NCI-H345 treated with DMSO at 0.1 percent for 48 hours (cell line): ENCODE measurements at regions not wholly inside any gene's neighbourhood (a gene's known extent, or its start where the extent isn't known, plus 50 kb on each side); places are given as distances from the start of the nearest gene placed in this dataset.

Experiments
- DNase-seq: peaks from one replicate; lab custom pipeline; 2025; ENCODE audit not compliant: unreplicated experiment; lab: John Stamatoyannopoulos, UW

DNA sequence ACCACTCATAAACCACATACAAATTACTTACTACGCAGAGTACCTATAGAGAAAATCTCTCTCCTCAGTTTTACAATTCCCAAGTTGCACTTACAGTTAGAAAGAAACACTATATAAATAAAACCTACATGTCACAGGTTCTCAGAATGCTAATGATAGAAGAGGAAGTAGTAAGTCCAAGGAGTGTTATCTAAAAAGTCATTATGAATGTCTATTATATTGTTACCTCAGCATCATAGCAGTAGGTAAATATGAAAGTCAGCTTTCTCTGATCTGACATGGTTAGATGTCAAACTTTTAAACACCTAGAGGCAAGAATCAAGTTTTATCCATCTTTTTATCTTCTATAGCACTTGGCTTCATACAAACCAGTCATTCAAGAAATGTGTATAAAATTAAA lies 163.2 kb upstream of the FAM241A start:
- no peak for DNase-seq

DNA sequence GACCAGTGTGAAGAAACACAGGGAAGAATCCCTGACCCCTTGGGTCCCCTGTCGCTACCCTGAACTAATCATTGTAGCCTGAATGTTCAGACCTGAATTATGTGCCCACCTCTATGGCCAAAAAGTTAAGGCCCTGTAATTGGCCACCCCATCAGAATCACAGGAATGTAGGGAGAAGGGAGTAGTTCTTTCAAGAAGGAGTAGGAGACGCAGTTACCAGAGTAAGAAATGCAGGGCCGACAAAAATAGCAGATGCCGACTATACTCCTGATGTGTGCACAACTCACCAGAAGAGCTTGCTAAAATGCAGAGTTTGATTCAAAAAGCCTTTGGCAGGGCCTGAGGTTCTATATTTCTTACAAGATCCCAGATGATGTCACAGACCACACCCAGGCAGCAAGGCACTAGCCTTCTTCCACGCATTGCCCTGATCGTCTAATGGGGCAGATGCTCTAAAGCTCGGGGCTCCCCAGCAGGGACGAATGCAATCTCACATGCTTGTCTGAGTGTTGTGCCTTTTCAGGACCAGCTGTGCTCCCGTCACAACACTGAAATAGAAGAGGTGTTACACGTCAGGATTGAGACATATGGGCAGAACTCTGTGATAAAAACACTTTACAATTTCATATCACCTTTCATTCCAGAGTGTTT lies 161.0 kb upstream of the FAM241A start:
- no peak for DNase-seq

DNA sequence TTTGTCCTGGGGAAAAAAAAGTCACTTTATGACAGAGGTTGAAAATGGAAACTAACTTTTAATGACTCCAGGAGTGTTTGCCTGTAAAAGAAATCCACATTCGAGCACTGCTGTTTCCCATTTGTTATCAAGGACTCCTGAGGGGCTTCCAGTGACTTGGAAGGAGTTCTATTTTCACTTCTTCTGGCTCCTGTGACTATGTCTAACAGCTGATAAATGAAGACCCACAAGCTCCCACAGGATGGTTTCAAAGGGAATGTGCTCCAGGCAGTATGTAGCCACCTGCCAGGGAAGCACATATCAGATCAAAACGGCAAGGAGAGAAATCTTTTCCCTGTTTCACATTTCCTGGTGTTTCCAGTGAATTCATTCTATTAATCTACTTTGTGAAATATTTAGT lies 159.8 kb upstream of the FAM241A start:
- DNase-seq: no peak

DNA sequence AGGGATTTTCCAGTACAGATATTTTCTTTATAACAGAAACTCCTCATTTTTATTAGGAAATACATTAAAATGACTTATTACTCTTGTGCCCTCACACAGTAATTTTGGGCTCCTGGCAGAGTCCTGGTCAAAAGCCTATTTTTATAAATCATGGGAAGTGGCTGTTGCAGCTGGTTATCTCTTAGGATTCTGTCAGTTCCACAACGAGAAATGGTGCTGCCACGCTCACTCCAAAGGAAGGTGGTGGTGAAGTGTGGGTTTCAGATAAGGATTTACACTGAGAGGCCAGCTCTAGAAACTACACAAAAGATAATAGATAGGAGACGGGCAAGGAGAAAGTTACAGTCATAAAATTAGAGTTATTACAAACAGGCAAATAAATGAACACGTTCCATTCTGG lies 159.2 kb upstream of the FAM241A start:
- no peak for DNase-seq

DNA sequence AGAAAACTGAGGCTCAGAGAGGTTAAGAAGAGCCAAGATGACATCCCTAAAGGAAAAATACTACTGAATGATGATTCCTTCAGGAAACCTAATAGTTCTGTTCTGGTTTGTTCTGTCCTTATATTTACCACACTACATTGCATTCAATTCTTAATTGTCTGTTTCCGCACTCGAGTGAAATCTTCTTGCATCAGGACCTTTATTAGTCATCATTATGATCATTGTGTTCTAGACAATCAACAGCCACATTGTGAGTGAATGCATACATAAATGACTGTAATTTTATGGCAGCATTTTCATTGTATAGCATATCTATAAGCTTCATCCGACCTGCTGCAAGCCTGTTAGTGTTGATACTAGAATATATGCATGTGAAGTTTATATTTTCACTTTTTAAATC lies 156.7 kb upstream of the FAM241A start:
- DNase-seq: no peak

DNA sequence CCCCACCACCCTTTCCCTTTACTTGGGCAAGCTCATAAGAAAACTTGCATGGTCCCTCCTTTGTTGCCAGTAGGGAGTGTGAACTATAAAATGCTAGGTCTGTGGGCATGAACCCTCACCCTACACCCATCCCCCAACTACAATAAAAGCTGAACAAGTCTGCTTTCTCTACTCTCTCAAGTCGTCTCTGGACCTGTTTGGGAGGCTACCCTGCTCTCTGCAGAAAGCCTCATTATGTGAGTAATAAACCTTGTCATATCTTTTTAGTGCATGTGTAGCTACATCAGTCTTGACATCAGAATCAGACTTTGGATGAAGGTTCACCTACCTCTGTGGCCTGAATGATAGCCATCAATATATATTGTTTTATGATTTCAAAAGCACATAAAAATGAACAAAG lies 155.4 kb upstream of the FAM241A start:
- DNase-seq: no peak

DNA sequence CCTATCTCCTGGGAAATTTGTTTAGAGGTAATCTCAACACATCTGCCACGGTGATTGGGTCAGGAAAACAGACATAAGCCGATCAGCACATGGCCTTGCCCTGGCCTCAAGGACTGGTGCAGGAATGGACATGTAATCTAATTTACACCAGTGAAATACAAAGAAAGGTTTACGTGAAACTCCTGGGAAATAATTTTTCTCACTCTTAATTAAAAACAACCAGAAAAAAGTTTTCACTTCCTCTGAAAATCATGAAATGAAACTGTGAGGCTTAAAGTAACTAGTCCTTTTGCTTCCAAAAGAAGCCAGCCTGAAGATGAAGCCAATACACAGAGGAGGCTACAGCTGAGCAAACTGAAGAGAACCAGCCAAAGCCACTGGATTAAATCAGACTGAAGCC lies 154.1 kb upstream of the FAM241A start:
- DNase-seq: no peak

DNA sequence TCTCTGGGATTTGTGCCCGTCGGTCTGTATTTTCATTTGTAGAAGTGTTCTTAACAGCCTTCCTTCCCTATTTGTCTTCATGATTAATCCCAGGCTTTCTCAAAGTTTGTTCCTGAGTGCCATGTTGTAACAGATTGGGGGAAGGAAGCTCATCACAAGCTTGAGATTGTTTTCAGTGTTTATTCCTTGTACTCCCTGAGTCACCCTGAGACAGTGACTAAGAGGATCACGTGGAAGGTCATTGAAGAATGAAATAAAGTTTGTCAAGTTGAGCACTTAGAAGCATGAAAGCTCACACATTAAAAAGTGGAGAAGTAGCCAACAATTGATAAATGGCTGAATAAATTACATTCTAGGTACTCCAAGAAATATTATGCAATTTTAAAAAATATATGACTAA lies 153.5 kb upstream of the FAM241A start:
- no peak for DNase-seq

DNA sequence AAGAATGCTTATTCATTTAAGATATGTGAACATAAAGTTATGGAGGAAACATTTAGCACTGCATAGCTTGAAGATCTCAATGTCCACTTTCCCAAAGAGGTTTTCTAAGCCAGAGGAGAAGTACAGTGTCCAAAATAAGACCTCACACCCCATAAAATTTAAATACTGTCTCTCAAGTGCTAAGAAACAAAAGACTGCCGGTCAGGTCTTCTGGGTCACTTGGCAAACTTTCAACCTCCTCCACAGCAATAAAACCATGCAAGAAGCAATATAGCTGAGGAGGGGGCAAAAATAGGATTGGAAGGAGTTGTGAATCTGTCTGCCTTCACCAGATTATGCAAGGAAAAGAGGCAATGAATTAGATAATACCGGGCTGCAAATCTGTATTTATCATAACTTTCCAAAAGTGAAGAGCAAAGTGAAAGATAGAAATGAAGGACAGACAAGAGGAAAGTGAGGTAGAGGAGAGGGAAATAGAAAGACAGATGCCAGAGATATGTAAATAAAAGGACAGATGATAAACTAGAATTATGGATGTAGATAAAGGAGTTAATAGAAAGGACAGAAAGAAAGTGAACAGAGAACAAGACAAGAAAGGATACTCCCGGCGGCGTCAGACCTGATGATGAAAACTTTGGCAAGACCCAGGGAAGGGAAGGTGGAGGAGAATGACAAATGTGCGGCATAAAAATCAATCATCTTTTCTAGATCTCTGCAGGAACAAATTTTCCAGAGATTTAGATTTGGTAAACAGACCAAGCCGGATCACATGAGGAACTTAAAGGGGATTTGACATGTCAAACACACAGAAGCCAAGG lies 152.7 kb upstream of the FAM241A start:
- no peak for DNase-seq

DNA sequence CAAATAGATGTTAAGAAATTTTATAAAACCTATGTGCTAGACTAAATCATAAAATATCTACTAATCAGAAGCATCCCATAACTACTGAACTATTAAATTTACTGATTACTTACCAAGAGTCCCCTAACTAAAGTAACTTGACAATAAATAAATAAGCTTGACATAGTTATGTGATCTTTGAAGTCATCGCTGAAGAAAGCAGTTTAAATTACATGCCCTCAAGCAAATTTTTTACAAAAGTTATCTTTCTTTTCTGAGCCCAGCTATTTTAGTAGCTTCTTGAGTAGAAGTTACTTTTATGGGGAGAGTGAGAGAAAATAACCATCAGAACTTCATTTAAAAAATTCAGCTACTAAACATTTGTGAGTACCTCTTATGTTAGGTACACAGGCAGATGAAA lies 150.9 kb upstream of the FAM241A start:
- DNase-seq: no peak

DNA sequence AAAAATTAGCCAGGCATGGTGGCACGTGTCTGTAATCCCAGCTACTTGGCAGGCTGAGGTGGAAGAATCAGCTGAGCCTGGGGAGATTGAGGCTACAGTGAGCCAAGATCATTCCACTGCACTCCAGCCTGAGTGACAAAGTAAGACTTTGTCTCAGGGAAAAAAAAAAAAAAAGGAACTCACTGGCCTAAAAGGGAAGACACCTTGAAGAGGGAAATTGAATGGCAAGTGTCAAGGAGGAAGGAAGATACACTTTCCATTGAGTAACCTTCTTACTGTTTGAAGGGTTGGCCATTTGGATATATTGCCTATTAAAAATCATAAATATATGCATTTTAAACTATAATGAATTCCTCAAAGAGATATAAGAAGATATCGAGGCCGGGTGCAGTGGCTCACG lies 147.5 kb upstream of the FAM241A start:
- DNase-seq: no peak

DNA sequence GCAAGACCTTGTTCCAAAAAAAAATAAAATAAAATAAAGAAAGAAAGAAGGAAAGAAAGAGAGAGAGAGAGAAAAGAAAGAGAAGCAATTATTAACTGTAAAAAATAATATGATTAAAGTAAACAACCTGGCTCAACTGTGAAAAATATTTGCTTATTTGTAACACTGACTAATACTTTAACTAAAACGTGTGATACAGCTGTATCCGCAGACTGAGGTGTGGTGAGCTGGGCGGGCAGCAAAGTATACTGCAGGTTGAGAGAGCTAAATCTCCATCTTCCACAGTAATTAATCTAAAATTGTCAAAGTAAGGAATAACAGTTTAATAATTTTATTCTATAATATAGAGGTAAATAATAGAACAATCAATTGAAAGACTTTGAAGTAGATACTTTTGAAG lies 145.5 kb upstream of the FAM241A start:
- no peak for DNase-seq

DNA sequence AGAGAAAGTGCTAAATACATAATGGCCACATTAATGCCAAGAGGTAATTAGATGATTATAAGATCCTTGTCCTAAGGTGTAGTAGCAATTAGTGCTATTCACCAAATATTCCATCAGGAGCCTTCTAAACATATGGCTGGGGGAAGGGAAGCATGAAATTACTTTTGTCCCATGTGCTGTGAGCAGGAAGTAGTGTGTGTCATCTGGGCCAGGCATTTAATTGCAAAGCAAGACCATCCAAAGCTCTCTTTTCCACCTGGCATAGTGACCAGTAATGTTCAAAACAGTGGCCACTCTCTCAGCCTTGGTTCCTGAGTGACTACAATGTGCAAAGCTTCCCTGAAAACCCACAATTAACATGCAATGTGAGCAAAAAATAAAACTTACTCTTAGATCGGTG lies 144.2 kb upstream of the FAM241A start:
- DNase-seq: no peak

DNA sequence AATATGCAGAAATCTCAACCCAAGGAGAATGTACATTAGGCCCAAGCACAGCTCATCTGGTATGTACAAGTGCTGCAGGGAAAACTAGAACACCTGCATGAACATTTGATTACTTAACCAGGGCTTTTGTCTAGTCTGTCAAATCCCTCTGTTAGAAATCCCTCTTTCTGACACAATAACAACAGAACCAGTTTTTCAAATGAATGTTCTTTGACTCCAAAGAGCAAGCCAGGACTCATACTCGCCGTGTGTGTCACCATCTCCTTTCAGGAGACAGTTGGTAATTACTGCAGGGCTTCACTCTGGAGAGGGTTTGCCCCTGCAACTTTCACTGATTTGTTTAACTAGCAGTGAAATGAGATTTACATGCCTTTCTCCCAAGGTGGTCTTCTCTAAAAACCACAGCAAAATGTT lies 143.0 kb upstream of the FAM241A start:
- DNase-seq: peak; percentile 4

DNA sequence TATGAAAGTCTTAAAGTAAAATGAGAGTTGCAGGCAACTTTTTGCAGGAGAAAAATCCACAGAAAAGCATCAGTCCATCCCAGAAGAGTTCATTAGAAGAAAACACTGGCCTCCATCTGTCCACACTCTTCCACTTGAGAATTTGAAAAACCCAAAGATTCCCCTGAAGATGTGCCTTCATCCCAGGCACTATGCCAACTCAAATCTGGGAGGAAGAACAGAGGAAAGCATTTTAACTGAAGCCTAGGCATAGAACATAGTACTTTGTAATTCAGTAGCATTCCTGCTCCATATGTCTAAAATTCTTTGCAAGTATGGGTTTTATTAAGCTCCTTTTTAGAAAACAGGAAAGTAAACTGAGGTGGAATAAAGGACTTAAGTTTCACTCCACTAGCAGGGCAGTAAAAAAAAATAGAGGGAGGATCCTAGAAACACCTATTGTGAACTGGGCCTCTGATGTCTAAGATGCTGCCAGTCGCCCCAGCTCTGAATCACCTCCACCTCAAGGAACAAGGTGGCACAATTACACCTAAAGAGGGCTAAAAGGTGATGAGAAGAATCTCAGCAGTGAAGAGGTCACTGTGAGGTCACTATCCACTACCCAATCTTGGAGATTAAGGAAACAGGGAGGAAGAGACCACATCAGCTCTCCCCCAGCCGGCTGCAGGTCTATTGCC lies 141.9 kb upstream of the FAM241A start:
- no peak for DNase-seq

DNA sequence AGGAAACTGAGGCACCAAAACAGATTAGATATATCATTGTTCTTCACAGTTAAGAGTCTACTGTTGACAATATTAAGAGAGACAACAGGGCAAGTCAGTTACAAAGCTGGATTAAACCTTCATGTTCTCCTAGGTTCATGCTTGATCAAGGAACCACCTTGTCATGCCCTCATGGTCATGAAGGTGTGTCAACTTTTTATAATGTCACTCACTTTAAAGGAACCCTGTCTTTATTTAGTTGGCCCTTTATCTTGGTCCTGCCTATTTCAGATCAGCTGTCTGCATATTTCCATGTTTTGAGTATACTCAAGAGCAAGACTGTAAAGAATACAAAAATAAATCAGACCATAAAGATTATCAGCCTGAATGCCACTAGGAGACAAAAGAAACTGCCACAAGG lies 140.2 kb upstream of the FAM241A start:
- DNase-seq: no peak

DNA sequence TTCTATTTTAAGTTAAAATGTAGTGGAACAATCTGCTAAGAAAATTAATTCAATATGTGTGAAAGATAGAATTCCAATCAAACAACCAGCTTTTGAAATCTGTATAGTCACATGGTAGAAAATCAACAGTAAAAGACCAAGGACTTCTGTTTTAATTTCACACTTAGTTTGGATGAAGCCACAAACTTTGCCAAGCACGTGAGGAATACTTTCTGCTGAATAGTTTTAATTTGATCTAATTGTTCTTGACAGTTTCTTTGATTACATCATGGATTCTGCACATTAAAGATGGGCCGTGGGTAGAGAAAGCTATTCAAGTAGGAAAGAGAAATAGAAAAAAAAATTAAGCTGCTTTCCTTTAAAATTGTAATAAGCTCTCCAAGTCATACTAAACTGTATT lies 137.9 kb upstream of the FAM241A start:
- no peak for DNase-seq

DNA sequence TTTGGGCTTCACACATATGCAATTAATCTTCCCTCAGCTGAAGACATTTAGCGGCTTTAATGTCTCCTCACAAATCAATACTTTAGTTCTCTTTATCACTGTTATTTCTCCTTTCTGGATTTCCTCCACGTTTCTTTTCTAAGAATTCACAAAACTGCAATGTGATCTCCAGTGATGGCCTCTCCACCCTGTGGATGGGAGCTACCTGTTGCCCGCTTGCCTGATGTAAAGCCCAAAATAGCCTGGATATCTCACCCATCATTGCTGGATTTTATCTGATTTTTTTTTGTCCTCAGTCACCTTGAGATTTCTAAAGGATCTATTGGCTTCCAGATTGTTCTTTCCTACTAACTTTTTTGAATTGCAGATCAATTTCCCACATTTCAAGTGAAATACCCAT lies 129.3 kb upstream of the FAM241A start:
- no peak for DNase-seq

DNA sequence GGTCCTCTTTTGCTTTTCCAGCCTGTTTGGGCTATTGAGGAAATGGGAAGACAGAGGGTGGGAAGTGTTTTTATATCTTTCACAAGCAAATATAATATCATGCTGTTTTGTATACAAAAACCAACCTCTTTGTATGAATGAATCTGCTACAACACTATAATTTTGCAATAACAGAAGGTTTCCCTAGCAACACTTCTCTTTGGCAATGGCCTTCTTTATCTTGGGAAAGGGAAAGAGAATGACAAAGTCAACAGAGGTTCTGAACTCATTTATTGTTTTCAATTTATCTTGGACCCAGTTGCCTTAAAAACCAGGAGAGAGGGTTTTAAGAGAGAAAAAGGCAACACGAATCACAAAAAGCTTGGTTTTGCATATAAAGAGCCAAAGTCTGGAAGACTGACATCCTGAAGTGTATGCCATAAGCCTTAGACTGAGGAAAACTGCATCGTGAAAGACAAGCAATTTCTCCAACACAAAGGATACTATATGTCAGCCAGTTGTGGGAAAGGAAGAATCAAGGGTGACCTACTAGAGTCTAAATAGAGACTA lies 121.8 kb upstream of the FAM241A start:
- no peak for DNase-seq

DNA sequence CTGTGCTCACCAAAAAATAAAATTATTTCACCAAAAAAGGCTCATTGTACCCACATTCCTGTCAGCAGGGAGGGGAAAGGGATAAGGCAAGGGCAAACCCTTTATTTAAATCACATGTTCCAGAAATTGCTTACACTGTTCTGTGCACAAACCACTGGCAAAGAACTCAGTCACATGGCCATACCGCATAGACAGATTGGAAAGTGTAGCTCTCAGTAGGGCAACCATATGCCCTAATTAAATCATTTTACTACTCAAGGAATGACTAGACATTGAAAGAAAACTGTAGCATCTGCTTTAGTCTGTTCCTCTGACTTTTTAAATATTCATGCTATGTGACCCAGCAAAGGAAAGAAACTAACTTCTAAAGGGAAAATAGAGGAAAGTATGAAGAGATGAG lies 119.2 kb upstream of the FAM241A start:
- DNase-seq: no peak

DNA sequence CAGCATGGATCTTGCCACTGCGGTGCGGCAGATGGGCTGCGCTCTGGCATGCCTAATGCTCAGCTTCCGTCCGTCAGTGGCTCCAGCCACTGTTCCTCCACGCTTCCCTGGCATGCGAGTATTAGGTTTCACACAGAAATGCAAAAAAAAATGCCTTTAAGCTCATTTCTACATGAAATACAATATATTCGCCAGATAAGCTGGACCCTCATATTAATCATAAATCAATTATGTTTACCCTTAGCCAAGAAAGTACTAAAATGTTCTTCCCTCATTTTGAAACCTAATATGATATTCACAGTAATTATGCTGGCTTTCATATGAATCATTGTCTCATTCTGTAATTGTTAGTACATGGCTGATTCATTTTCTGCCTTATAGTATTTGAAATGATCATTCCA lies 115.5 kb upstream of the FAM241A start:
- DNase-seq: no peak

DNA sequence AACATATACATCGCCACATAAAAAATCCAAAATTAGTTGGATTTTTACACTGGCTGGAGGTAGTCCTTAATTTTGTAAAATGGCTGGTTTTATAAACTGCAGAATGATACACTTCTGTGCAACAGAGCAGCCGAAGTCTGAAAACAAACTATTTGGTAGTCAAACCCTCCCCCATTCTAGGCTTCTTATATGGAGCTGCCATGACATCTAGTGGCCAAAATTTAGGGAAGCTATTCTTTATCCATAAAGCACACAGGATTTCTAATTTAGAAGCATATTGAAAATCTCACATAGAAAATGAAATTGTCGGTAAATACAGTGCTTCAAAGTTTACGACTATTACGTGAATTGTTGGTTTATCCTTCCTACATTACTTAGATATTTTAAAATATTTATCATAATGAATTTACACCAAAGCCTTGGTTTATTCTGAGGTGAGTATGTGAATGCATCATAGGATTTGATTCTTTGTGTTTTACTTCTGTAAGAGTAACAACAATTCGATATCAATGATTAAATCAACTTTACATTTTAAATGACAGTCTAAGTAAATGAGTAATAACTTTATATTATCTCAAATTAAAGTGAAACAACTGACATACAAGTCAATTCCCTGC lies 113.4 kb upstream of the FAM241A start:
- peak; percentile 29 for DNase-seq
